Heart left ventricle (tissue), 13 donors: ENCODE measurements at regions not wholly inside any gene's neighbourhood (a gene's known extent, or its start where the extent isn't known, plus 50 kb on each side); places are given as distances from the start of the nearest gene placed in this dataset.

Source experiments
- CTCF ChIP-seq, 12 donors: fragments of 200-600 bp; sonication (generic) in 4 of 12; IDR thresholded peaks; one replicate each; pipeline versions ENCODE4 v1.5.0 to v1.8.0; 2018 to 2022; ENCODE audit warnings: antibody characterized with exemption in 12 of 12, mild to moderate bottlenecking in 5 of 12
- POLR2A ChIP-seq, 2 donors: fragments of 450-650 bp; IDR thresholded peaks; one replicate each; pipeline ENCODE4 v1.6.1; 2017; ENCODE audit warnings: antibody characterized with exemption in 2 of 2, mild to moderate bottlenecking in 2 of 2, moderate library complexity in 2 of 2
- donor health status: ischemic (EF 13 %, LVEDD 7.1; RV severe dilation, severe dysfunction).
- donor health status: DM: no; HTN: yes; CAD: no.
- donor health status: DM: no; HTN: no; CAD: no.
- donor health status: ischemic (EF 25% LVEDD 6.9; RV normal size, moderate dysfunction).
- donor health status: ischemic (EF 25% LVEDD 5.7; RV mildly dilated, moderate dysfunction).
- donor health status: ischemic (EF 35%, LVEDD 5.7; RV mildly dilated, moderate dysfunction).
- donor health status: nonischemic (EF 11% LVEDD 7.7; RV severe dilation, severe dysfunction).
- donor health status: DM: yes; HTN: yes; CAD: no.
- donor health status: PGD.
- donor health status: ischemic (EF 29% LVEDD 5.4; RV normal size, mild dysfunction).
- donor health status: nonischemic (EF 23%, LVEDD 6.1; RV moderate dilation, normal function).

GRCh38 chr10:121414366-121415062 is 183.7 kb downstream of the FGFR2 start:
- no peak for TF ChIP-seq CTCF (IDR thresholded peaks at IDR 0.05)
- TF ChIP-seq POLR2A (IDR thresholded peaks at IDR 0.05), result no peak
